ENCODE measurements at regions not wholly inside any gene's neighbourhood (a gene's known extent, or its start where the extent isn't known, plus 50 kb on each side); places are given as distances from the start of the nearest gene placed in this dataset.
A peak's percentile ranks its signal among the peaks of the same experiment; 100 is the strongest.

DNA sequence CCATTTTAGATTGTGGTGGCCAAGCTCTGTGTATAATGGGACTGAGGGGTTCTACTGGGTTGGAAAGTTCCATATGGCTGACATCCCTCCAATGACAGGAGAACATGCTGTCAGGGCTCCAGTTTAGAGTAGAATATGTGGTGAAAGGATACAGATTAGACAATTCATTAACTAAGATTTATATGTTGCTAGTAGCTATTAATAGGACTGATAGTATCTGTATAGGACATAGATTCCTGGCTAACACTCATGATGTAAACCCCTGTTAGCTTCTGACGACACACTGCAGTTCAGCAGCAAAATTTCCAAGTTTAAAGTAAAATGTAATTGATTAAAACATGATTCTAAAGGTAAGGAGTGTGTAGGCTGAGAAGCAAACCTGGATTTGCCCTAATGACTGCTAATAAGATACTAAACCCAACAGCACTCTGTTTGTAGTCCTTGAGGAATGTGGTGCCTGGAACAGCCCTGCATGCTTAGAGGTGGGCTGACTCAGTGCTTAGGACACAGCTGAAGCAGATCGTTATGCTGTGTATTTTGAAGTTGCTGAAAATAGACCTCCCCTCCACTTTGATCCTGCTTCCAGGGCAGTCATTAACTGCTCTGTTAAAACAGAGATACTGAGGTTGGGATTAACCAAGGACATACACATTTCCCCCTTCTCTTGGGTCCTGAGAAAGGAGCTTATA is 1129.6 kb downstream of the SORCS3 start:
- peak; percentile 97 for DNase-seq (ENCODE audit: low read depth)
- TF ChIP-seq, protein P1, sequence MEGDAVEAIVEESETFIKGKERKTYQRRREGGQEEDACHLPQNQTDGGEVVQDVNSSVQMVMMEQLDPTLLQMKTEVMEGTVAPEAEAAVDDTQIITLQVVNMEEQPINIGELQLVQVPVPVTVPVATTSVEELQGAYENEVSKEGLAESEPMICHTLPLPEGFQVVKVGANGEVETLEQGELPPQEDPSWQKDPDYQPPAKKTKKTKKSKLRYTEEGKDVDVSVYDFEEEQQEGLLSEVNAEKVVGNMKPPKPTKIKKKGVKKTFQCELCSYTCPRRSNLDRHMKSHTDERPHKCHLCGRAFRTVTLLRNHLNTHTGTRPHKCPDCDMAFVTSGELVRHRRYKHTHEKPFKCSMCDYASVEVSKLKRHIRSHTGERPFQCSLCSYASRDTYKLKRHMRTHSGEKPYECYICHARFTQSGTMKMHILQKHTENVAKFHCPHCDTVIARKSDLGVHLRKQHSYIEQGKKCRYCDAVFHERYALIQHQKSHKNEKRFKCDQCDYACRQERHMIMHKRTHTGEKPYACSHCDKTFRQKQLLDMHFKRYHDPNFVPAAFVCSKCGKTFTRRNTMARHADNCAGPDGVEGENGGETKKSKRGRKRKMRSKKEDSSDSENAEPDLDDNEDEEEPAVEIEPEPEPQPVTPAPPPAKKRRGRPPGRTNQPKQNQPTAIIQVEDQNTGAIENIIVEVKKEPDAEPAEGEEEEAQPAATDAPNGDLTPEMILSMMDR (conservative IDR thresholded peaks at IDR 0.05; ENCODE audit: low read depth, low read length), result no peak
- peak overlapping the region; percentile 12 for H3K4me3 ChIP-seq (ENCODE audit: low read length)

DNA sequence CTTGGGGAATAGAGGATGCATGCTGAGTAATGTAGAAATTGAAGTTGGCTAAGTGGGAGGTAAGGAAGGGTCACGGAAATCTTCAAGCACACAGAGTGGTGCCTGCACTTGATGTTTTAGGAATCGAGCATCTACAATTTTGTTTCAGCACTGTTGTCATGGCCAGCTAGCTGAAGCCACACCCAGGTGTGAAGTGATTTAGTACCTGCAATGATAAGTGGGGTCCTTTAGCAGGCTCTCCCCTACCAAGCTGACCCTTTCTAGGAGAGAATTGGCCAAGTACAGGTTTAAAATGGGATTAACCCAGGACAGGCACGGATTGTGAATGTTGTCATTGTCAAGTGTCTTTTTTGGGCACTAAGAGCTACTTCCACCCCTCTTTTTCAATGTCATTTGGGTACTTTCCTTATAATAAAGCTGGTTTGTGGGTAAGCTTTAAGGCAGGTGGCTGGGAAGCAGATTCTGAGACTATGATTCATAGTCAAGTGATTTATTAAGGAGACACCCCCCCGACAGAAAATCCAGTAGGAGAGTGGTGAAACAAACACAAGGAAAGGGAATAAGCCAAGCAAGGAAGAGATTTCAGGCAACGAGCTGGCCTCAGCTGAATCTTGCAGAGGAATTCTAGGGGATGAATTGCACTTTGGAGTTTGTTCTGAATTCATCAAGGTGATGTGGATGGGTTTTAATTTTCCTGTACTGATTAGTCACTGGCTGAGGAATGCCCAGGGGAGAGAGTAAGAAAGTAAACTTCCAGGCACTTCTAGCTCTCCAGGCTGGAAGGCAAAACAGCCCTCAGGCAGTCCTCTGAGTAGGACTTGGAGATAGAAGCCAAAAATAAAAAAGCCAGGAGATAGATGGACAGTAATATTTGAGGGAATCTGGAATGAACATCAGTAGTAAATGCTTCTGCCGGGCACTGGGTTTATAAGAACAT is 1128.4 kb downstream of the SORCS3 start:
- H3K4me3 ChIP-seq (ENCODE audit: low read length), result peak overlapping the region; percentile 12
- TF ChIP-seq, protein P1 (conservative IDR thresholded peaks at IDR 0.05; ENCODE audit: low read depth, low read length), result no peak
- DNase-seq (ENCODE audit: low read depth), result peak; percentile 87

DNA sequence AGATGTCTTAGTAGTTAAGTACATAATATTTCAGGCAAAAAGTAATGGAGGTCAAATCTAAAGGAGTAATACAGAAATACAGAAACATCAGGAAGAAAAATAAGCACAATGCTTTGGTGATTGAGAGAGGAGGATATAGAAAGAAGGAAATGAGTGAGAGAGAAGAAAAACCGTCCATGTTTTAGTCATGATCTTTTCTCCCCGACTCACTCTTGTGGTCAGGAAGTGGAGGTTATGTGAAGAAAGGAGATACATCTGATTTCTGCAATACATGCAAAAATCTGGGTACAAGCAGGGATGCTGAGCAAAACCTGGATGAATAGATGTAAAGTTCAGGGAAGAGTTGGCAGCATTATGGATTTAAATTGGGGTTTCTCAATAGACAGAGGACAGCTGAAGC is 1122.5 kb downstream of the SORCS3 start:
- TF ChIP-seq, protein P1 (conservative IDR thresholded peaks at IDR 0.05; ENCODE audit: low read depth, low read length), result no peak
- H3K4me3 ChIP-seq (ENCODE audit: low read length), result no peak overlapping the region
- DNase-seq (ENCODE audit: low read depth), result no peak

DNA sequence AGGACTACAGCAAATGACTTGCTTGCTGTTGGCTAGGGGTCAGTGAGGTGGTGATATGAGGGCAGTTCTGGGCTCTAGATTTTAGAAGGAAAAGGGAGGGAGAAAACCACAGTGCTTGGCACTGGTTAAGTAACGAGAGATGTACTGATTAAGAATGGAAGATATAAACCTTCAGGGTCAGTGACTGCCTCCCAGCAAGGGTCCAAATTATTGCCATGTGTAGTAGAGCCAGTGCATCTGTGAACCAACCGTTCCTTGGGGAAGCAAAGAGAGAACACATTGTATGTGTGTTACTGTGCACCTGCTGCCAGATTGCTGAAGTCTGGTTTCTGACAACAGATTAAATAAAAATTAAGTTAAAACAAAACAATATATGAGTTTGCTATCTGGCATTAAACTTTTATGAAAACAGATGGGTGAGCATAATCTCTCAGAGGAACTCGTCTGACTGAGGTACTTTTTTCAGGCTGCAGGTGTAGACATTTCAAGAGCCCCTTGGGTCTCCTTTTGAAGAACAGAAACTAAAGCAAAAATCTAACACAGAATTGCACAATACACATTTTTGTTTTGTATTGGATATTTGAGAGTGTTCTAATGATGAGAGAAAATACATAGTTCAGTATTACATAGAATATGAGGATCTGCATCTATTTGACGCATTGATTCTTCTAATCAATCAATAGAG is 1120.6 kb downstream of the SORCS3 start:
- no peak for DNase-seq (ENCODE audit: low read depth)
- TF ChIP-seq, protein P1 (conservative IDR thresholded peaks at IDR 0.05; ENCODE audit: low read depth, low read length), result no peak
- no peak overlapping the region for H3K4me3 ChIP-seq (ENCODE audit: low read length)

DNA sequence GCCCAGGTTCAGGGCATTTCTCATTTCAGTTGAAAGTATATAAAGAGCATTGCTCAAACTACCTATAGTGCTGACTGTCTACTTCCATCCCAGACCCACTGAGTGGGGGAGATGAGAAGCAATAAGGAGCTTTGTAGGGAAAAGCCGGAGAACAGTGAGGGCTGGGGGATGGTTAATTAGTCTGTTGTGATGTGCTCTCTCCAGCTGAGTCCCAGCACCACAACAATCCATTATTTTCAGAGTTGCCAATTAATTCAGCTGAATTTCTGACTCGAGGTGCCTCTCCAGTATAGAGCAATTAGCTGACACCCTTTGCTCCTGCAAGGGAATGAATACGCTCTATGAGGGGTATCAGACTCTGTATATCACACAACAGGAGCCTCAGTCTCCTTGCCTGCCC is 1118.6 kb downstream of the SORCS3 start:
- TF ChIP-seq, protein P1 (conservative IDR thresholded peaks at IDR 0.05; ENCODE audit: low read depth, low read length), result no peak
- no peak overlapping the region for H3K4me3 ChIP-seq (ENCODE audit: low read length)
- no peak for DNase-seq (ENCODE audit: low read depth)

DNA sequence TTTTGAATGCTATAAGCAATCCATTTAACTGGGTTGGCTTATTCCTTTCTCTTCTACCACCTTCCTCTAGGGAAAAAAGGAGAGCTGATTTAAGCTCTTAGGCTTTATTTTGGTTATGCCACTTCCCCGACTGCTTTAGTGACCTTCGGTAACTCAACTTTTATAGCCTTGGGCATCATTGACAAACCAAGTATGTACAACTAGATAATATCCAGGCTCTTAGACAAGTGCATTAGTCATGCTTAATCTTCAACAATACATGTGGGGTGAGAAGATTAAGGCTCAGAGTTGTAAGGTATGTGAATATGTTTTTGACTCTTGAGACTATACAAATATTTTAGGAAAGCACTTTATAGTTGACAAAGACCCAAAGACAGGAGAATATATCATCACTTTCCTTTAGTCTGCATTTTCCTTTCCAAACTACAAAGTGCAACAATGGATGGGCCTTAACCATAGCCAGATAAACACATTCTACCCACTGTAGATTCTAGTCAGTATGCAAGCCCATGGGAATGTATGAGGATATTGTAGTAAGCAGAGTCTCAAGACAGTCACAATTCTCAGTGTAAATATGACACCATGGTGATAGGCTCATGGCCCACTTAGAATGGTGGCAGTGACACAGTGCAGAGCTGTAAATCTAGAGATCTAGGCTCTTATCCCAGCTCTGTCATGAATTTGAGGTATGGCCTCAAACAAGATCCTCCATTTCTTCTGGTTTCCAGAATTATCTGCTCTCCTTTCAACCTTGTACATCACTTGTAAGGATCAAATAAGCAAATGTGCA is 1117.3 kb downstream of the SORCS3 start:
- H3K4me3 ChIP-seq (ENCODE audit: low read length), result no peak overlapping the region
- TF ChIP-seq, protein P1 (conservative IDR thresholded peaks at IDR 0.05; ENCODE audit: low read depth, low read length), result no peak
- no peak for DNase-seq (ENCODE audit: low read depth)

Measured in retinal pigment epithelial cell (primary cell).